ENCODE measurements at regions not wholly inside any gene's neighbourhood (a gene's known extent, or its start where the extent isn't known, plus 50 kb on each side); places are given as distances from the start of the nearest gene placed in this dataset.

DNA sequence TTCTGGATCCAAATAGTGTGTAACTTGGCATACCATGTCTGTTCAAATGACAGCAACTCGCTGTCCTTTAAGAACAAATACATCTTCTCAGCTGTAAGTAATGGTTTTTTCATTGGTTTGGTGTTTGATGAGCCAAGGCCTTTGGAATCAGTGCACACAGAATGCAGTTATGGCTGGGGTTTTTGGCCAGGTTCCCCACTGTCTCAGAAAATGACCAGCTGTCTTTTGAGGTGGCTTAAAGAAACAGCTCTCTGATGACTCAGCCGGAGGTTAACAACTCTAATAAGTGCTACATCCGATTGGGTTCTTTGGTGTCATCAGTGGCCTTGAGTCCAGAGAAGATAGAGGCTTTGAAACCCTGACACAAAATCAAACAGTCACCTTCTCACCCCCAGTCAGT is 688.4 kb downstream of the REEP3 start:
- TF ChIP-seq ZNF274 (IDR thresholded peaks at IDR 0.05; ENCODE audit: low read depth, low read length) (no peak), YY1 (IDR thresholded peaks at IDR 0.05; ENCODE audit: insufficient read depth, insufficient read length) (no peak)

Measured in NT2/D1 (cell line).